CD4-positive, alpha-beta memory T cell (primary cell): ENCODE measurements at regions not wholly inside any gene's neighbourhood (a gene's known extent, or its start where the extent isn't known, plus 50 kb on each side); places are given as distances from the start of the nearest gene placed in this dataset.

Experiments
- CTCF ChIA-PET: fragments of 350-600 bp; sonication (Branson Sonifier 250); formaldehyde crosslinking; loops from one replicate; lab custom pipeline; 2021; ENCODE audit warnings: inconsistent platforms; ENCODE audit not compliant: partially characterized antibody; lab: Charles Lee
- POLR2A ChIA-PET: fragments of 350-600 bp; sonication (Branson Sonifier 250); formaldehyde crosslinking; loops from one replicate; lab custom pipeline; 2021; ENCODE audit not compliant: partially characterized antibody; lab: Charles Lee
- DNase-seq, 5 donors: peaks; one replicate each; pipeline versions ENCODE4 v3.0.0 to v3.0.0-alpha.2; 2020 to 2022; ENCODE audit warnings: mixed read lengths in 1 of 5
- H3K27ac ChIP-seq: one replicate; pipeline ENCODE4 v1.7.0; 2013; ENCODE audit warnings: low read depth, low read length
- H3K27me3 ChIP-seq: 2 replicates; pipeline ENCODE4 v1.7.0; 2013; ENCODE audit warnings: mild to moderate bottlenecking, low read length, moderate library complexity; ENCODE audit not compliant: insufficient read depth
- H3K36me3 ChIP-seq: 2 replicates; pipeline ENCODE4 v1.7.0; 2013; ENCODE audit warnings: mild to moderate bottlenecking, low read length, moderate library complexity; ENCODE audit not compliant: insufficient read depth
- H3K4me1 ChIP-seq: 2 replicates; pipeline ENCODE4 v1.7.0; 2013; ENCODE audit warnings: mild to moderate bottlenecking, low read length, moderate library complexity; ENCODE audit not compliant: insufficient read depth
- H3K4me3 ChIP-seq, 2 donors: one replicate each; pipeline ENCODE4 v1.7.0; 2013; ENCODE audit warnings: low read length in 2 of 2, mild to moderate bottlenecking in 1 of 2
- H3K9me3 ChIP-seq, 2 donors: one replicate each; pipeline ENCODE4 v1.7.0; 2013; ENCODE audit warnings: low read length in 2 of 2, control low read depth in 1 of 2; ENCODE audit not compliant: control insufficient read depth in 1 of 2
- H3K27ac Mint-ChIP-seq, 7 donors: one replicate each; pipeline ENCODE4 v1.8.0; 2020 to 2021; ENCODE audit warnings: mixed read lengths in 7 of 7, mild to moderate bottlenecking in 6 of 7, inconsistent platforms in 3 of 7, moderate library complexity in 3 of 7
- H3K27me3 Mint-ChIP-seq, 2 donors: one replicate each; pipeline ENCODE4 v1.8.0; 2020 to 2021; ENCODE audit warnings: mixed read lengths in 2 of 2
- H3K36me3 Mint-ChIP-seq, 2 donors: one replicate each; pipeline ENCODE4 v1.8.0; 2020 to 2021; ENCODE audit warnings: mixed read lengths in 2 of 2, inconsistent platforms in 1 of 2, mild to moderate bottlenecking in 1 of 2
- H3K4me1 Mint-ChIP-seq, 4 donors: one replicate each; pipeline ENCODE4 v1.8.0; 2020 to 2021; ENCODE audit warnings: mixed read lengths in 4 of 4, mild to moderate bottlenecking in 1 of 4
- H3K4me3 Mint-ChIP-seq, 8 donors: one replicate each; pipeline ENCODE4 v1.8.0; 2020 to 2021; ENCODE audit warnings: mixed read lengths in 8 of 8, mild to moderate bottlenecking in 7 of 8, moderate library complexity in 6 of 8, inconsistent platforms in 3 of 8
- H3K9me3 Mint-ChIP-seq, 8 donors: one replicate each; pipeline ENCODE4 v1.8.0; 2020 to 2021; ENCODE audit warnings: mixed read lengths in 8 of 8, mild to moderate bottlenecking in 5 of 8, inconsistent platforms in 3 of 8, moderate library complexity in 1 of 8
- intact Hi-C: fragments of 100-400 bp; cut with micrococcal nuclease; formaldehyde crosslinking; loops from one replicate; pipeline ENCODE4 v1.15.1; 2023

- intact Hi-C loops, result no loop called here
- DNase-seq, result no peak
- H3K9me3 Mint-ChIP-seq, result peaks cover 0 to 5% (median 0%) of the 10 kb centered on the region in 8 donors
- Histone ChIP-seq H3K4me3 (no peak overlapping the region), H3K4me1 (no peaks in the 10 kb centered on the region), H3K27me3 (no peaks in the 10 kb centered on the region), H3K27ac (no peak overlapping the region), H3K36me3 (peaks cover 18% of the 10 kb centered on the region), H3K9me3 (no peaks in the 10 kb centered on the region)
- H3K4me1 Mint-ChIP-seq, result peaks cover 0 to 1% (median 0%) of the 10 kb centered on the region in 4 donors
- peaks cover 58 to 74% of the 10 kb centered on the region in 2 donors for H3K36me3 Mint-ChIP-seq
- H3K4me3 Mint-ChIP-seq, result no peak overlapping the region
- POLR2A ChIA-PET, result no interaction called here
- no peak overlapping the region for H3K27ac Mint-ChIP-seq
- H3K27me3 Mint-ChIP-seq, result no peaks in the 10 kb centered on the region
- CTCF ChIA-PET, result no interaction called here
These were observed 55.5 kb upstream of the ODAD2 start for GRCh38 chr10:28054228-28054860.

- no peak for DNase-seq
- ChIA-PET CTCF (interaction anchor here (0.7 kb wide), 1 partner anchor 29 kb away, joined by 3 read pairs; no protein-coding TSS in a partner anchor), POLR2A (no interaction called here)
- no peaks in the 10 kb centered on the region for H3K27me3 Mint-ChIP-seq
- H3K27ac Mint-ChIP-seq, result no peak overlapping the region
- Histone ChIP-seq H3K4me1 (no peaks in the 10 kb centered on the region), H3K36me3 (peaks cover 4% of the 10 kb centered on the region), H3K27me3 (no peaks in the 10 kb centered on the region), H3K27ac (no peak overlapping the region), H3K4me3 (no peak overlapping the region), H3K9me3 (no peaks in the 10 kb centered on the region)
- peaks cover 0 to 2% (median 0%) of the 10 kb centered on the region in 4 donors for H3K4me1 Mint-ChIP-seq
- H3K9me3 Mint-ChIP-seq, result peaks cover 0 to 8% (median 0%) of the 10 kb centered on the region in 8 donors
- H3K4me3 Mint-ChIP-seq, result no peak overlapping the region
- intact Hi-C loops, result no loop called here
- H3K36me3 Mint-ChIP-seq, result peaks cover 17 to 35% of the 10 kb centered on the region in 2 donors
These were observed 50.4 kb upstream of the ODAD2 start for GRCh38 chr10:28049286-28049685.
